PC-3 (cell line): ENCODE measurements at regions not wholly inside any gene's neighbourhood (a gene's known extent, or its start where the extent isn't known, plus 50 kb on each side); places are given as distances from the start of the nearest gene placed in this dataset.

Experiments used
- ATAC-seq: fragments of 200-7000 bp; cut with Tn5 transposase; 2 replicates; pipeline ENCODE4 v1.9.1; 2020; ENCODE audit warnings: mild to moderate bottlenecking, moderate library complexity
- BruUV-seq: library from RNA; stranded (reverse); fragments of 400-500 nt; replicated peaks from 2 replicates; lab custom pipeline; 2021; lab: Mats Ljungman, UMichigan
- CTCF ChIA-PET: fragments of 300-600 bp; sonication (Branson Sonifier 250); formaldehyde crosslinking; loops from one replicate; lab custom pipeline; 2022; ENCODE audit warnings: antibody characterized with exemption; lab: Charles Lee
- POLR2A ChIA-PET: fragments of 300-600 bp; sonication (Branson Sonifier 250); formaldehyde crosslinking; loops from one replicate; lab custom pipeline; 2022; ENCODE audit warnings: antibody characterized with exemption; ENCODE audit not compliant: unreplicated experiment; lab: Charles Lee
- DNase-seq: peaks from one replicate; pipeline ENCODE4 v3.0.0-alpha.2; 2015
- H2AFZ ChIP-seq: fragments of 300-600 bp; sonication (generic); 2 replicates; pipeline ENCODE4 v1.6.0; 2016; ENCODE audit warnings: antibody characterized with exemption, low read length
- H3F3A ChIP-seq: fragments of 300-600 bp; sonication (generic); one replicate; pipeline ENCODE4 v1.6.0; 2017; ENCODE audit warnings: antibody characterized with exemption, low read length, control low read depth, mild to moderate bottlenecking; ENCODE audit not compliant: unreplicated experiment
- H3K27ac ChIP-seq: fragments of 300-600 bp; sonication (generic); 2 replicates; pipeline ENCODE4 v1.5.1; 2016; ENCODE audit warnings: mild to moderate bottlenecking, low read length
- H3K27me3 ChIP-seq: fragments of 300-600 bp; sonication (generic); 2 replicates; pipeline ENCODE4 v1.6.1; 2016; ENCODE audit warnings: low read length, mixed read lengths
- H3K36me3 ChIP-seq: fragments of 300-600 bp; sonication (generic); 2 replicates; pipeline ENCODE4 v1.6.1; 2016; ENCODE audit warnings: low read depth, mixed run types, low read length, mixed read lengths
- H3K4me1 ChIP-seq: fragments of 300-600 bp; sonication (generic); 2 replicates; pipeline ENCODE4 v1.5.1; 2016; ENCODE audit warnings: low read length; ENCODE audit not compliant: insufficient read depth
- H3K4me2 ChIP-seq: fragments of 300-600 bp; sonication (generic); 2 replicates; pipeline ENCODE4 v1.6.0; 2016; ENCODE audit warnings: low read length
- H3K4me3 ChIP-seq: fragments of 300-600 bp; sonication (generic); 2 replicates; pipeline ENCODE4 v1.5.1; 2016; ENCODE audit warnings: mild to moderate bottlenecking, low read length, mixed read lengths
- H3K79me2 ChIP-seq: fragments of 300-600 bp; sonication (generic); 2 replicates; pipeline ENCODE4 v1.6.1; 2017; ENCODE audit warnings: low read length, mixed read lengths
- H3K9ac ChIP-seq: fragments of 300-600 bp; sonication (generic); 2 replicates; pipeline ENCODE4 v1.6.0; 2016; ENCODE audit warnings: mild to moderate bottlenecking, low read length
- H3K9me2 ChIP-seq: fragments of 300-600 bp; sonication (generic); replicated peaks from 2 replicates; pipeline ENCODE4 v1.6.1; 2016; ENCODE audit warnings: mixed run types, low read length, mixed read lengths
- H3K9me3 ChIP-seq: fragments of 300-600 bp; sonication (generic); 2 replicates; pipeline ENCODE4 v1.6.1; 2016; ENCODE audit warnings: low read length, mixed read lengths
- H4K20me1 ChIP-seq: fragments of 300-600 bp; sonication (generic); 2 replicates; pipeline ENCODE4 v1.6.1; 2016; ENCODE audit warnings: low read length, mixed read lengths
- EZH2 ChIP-seq: fragments of 300-600 bp; sonication (generic); IDR thresholded peaks from one replicate; pipeline ENCODE4 v1.6.1; 2017; ENCODE audit warnings: antibody characterized with exemption, mild to moderate bottlenecking, low read length; ENCODE audit not compliant: unreplicated experiment
- EZH2phosphoT487 ChIP-seq: fragments of 300-600 bp; sonication (generic); IDR thresholded peaks from 2 replicates; pipeline ENCODE4 v1.6.1; 2018; ENCODE audit warnings: mild to moderate bottlenecking, antibody characterized with exemption, low read length, borderline replicate concordance
- intact Hi-C: fragments of 100-400 bp; cut with micrococcal nuclease; formaldehyde crosslinking; loops from 2 replicates; pipeline ENCODE4 v1.9.0; 2023
- TF ChIP-seq, protein P1 (sequence below): fragments of 300-600 bp; sonication (generic); conservative IDR thresholded peaks from 2 replicates; pipeline ENCODE4 v1.5.1; 2017; ENCODE audit warnings: antibody characterized with exemption, low read depth, mild to moderate bottlenecking, low read length

DNA sequence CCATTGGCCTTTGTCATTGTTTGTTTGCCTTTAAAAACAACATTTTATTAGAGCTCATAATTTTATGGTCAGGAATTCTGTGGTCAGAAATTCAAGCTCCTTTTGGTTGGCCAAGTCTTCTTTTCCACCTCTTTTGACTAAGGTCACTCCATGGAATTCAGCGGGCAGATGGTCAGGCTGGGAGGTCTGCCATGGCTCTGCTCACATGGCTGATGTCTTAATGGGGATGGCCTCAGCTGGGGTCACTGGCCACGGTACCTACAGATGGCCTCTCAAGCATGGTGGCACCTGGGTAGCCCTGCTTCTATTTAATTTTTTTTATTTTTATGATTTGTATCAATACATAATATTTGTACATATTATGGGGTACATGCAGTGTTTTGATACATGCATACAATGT lies 360.8 kb upstream of the MCTP2 start:
- intact Hi-C loops: no loop called here
- no peak overlapping the region for H3K27ac ChIP-seq
- no peaks in the 10 kb centered on the region for H3F3A ChIP-seq
- H3K27me3 ChIP-seq: no peaks in the 10 kb centered on the region
- no peaks in the 10 kb centered on the region for H4K20me1 ChIP-seq
- H2AFZ ChIP-seq: no peak overlapping the region
- TF ChIP-seq, protein P1, sequence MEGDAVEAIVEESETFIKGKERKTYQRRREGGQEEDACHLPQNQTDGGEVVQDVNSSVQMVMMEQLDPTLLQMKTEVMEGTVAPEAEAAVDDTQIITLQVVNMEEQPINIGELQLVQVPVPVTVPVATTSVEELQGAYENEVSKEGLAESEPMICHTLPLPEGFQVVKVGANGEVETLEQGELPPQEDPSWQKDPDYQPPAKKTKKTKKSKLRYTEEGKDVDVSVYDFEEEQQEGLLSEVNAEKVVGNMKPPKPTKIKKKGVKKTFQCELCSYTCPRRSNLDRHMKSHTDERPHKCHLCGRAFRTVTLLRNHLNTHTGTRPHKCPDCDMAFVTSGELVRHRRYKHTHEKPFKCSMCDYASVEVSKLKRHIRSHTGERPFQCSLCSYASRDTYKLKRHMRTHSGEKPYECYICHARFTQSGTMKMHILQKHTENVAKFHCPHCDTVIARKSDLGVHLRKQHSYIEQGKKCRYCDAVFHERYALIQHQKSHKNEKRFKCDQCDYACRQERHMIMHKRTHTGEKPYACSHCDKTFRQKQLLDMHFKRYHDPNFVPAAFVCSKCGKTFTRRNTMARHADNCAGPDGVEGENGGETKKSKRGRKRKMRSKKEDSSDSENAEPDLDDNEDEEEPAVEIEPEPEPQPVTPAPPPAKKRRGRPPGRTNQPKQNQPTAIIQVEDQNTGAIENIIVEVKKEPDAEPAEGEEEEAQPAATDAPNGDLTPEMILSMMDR: no peak
- TF ChIP-seq EZH2: no peak
- no peak for TF ChIP-seq EZH2phosphoT487
- H3K9me3 ChIP-seq: no peaks in the 10 kb centered on the region
- H3K9me2 ChIP-seq: no peaks in the 10 kb centered on the region
- no peaks in the 10 kb centered on the region for H3K4me1 ChIP-seq
- ChIA-PET CTCF (no interaction called here), POLR2A (no interaction called here)
- ATAC-seq (no peak), DNase-seq (no peak)
- H3K36me3 ChIP-seq: no peaks in the 10 kb centered on the region
- no peaks in the 10 kb centered on the region for H3K79me2 ChIP-seq
- H3K9ac ChIP-seq: no peak overlapping the region
- H3K4me2 ChIP-seq: no peak overlapping the region
- no TSS peak for BruUV-seq
- no peak overlapping the region for H3K4me3 ChIP-seq

DNA sequence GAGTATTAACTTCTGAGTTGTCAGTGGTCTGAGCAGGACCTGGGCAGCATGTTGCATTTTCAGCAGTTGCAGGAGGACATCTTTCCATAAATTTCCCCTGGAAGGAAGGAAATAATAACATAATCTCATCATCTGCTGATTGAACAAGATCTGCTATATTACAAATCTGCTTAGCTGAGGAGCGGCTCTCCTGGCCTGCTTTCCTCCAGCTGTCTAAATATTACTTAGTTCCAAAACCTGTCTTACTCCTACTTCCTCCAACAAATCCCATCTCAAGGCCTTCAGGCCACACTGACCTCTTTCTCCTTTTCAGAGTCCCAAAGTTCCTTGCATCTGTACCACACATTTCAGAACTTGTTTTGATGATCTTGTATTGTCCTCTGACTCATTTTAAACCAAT lies 364.4 kb upstream of the MCTP2 start:
- ATAC-seq (no peak), DNase-seq (no peak)
- no peaks in the 10 kb centered on the region for H3K9me2 ChIP-seq
- no peaks in the 10 kb centered on the region for H3K9me3 ChIP-seq
- no peaks in the 10 kb centered on the region for H4K20me1 ChIP-seq
- no peaks in the 10 kb centered on the region for H3K79me2 ChIP-seq
- no TSS peak for BruUV-seq
- POLR2A ChIA-PET: no interaction called here
- no peak overlapping the region for H3K27ac ChIP-seq
- no peaks in the 10 kb centered on the region for H3K27me3 ChIP-seq
- TF ChIP-seq, protein P1: no peak
- TF ChIP-seq EZH2 (no peak), EZH2phosphoT487 (no peak)
- no peaks in the 10 kb centered on the region for H3K4me1 ChIP-seq
- H3K9ac ChIP-seq: no peak overlapping the region
- no peaks in the 10 kb centered on the region for H3F3A ChIP-seq
- no peak overlapping the region for H3K4me2 ChIP-seq
- H2AFZ ChIP-seq: no peak overlapping the region
- no peaks in the 10 kb centered on the region for H3K36me3 ChIP-seq
- no peak overlapping the region for H3K4me3 ChIP-seq
- intact Hi-C loops: no loop called here
- CTCF ChIA-PET: no interaction called here

GRCh38 chr15:93866476-93866875 lies 364.9 kb upstream of the MCTP2 start:
- H3K36me3 ChIP-seq: no peaks in the 10 kb centered on the region
- H3K27ac ChIP-seq: no peak overlapping the region
- H2AFZ ChIP-seq: no peak overlapping the region
- POLR2A ChIA-PET: no interaction called here
- no peak for DNase-seq
- CTCF ChIA-PET: no interaction called here
- no peak overlapping the region for H3K9ac ChIP-seq
- H3K4me1 ChIP-seq: no peaks in the 10 kb centered on the region
- no peaks in the 10 kb centered on the region for H4K20me1 ChIP-seq
- ATAC-seq: no peak
- H3K9me3 ChIP-seq: no peaks in the 10 kb centered on the region
- TF ChIP-seq, protein P1: no peak
- TF ChIP-seq EZH2phosphoT487: no peak
- no peak for TF ChIP-seq EZH2
- no peak overlapping the region for H3K4me2 ChIP-seq
- BruUV-seq: no TSS peak
- no peak overlapping the region for H3K4me3 ChIP-seq
- H3K79me2 ChIP-seq: no peaks in the 10 kb centered on the region
- 0 out of 2 replicates have a peak, but pooled peaks cover 1% of the 10 kb centered on the region for H3K27me3 ChIP-seq
- no peaks in the 10 kb centered on the region for H3F3A ChIP-seq
- H3K9me2 ChIP-seq: no peaks in the 10 kb centered on the region
- intact Hi-C loops: no loop called here
